ENCODE measurements at regions not wholly inside any gene's neighbourhood (a gene's known extent, or its start where the extent isn't known, plus 50 kb on each side); places are given as distances from the start of the nearest gene placed in this dataset.

GRCh38 chr16:16938980-16939379 lies 531.8 kb downstream of the XYLT1 start:
- no peak for TF ChIP-seq POLR2A (IDR thresholded peaks at IDR 0.05)
- TF ChIP-seq CTCF (IDR thresholded peaks at IDR 0.05) = no peak

Measured in uterus (tissue), 2 donors.